ENCODE measurements at regions not wholly inside any gene's neighbourhood (a gene's known extent, or its start where the extent isn't known, plus 50 kb on each side); places are given as distances from the start of the nearest gene placed in this dataset.

GRCh38 chr16:79409978-79410377 lies 190.6 kb downstream of the MAF start:
- H3K27me3 ChIP-seq (ENCODE audit: control insufficient read depth in 3 of 3, insufficient read depth in 3 of 3, low read length in 2 of 3) = no peaks in the 10 kb centered on the region
- H3K9ac ChIP-seq (ENCODE audit: insufficient read depth in 1 of 2, low read length in 2 of 2) = no peak overlapping the region
- peaks cover 0 to 5% (median 0%) of the 10 kb centered on the region in 4 donors for H3K9me3 ChIP-seq (ENCODE audit: control insufficient read depth in 4 of 4, insufficient read depth in 3 of 4, low read length in 3 of 4)
- H3K36me3 ChIP-seq (ENCODE audit: control insufficient read depth in 4 of 4, insufficient read depth in 4 of 4, low read length in 4 of 4) = no peaks in the 10 kb centered on the region
- H3K4me3 ChIP-seq = no peak overlapping the region
- WGBS, 2 donors = 47 to 76% methylated on average over 9 of the region's 9 CpGs
- no peak for TF ChIP-seq CTCF (IDR thresholded peaks at IDR 0.05; ENCODE audit: control extremely low read depth, extremely low read depth)
- H3K4me1 ChIP-seq (ENCODE audit: control insufficient read depth in 5 of 5, insufficient read depth in 5 of 5, low read length in 5 of 5) = peaks cover 0 to 4% (median 3%) of the 10 kb centered on the region in 5 donors
- DNase-seq (no peak), ATAC-seq (ENCODE audit: insufficient read depth, low FRiP score) (no peak)
- no peak overlapping the region for H3K27ac ChIP-seq (ENCODE audit: low read depth in 1 of 2, low read length in 1 of 2)

GRCh38 chr16:79408355-79408754 lies 192.2 kb downstream of the MAF start:
- no peak for ATAC-seq (ENCODE audit: insufficient read depth, low FRiP score)
- peaks cover 0 to 4% (median 3%) of the 10 kb centered on the region in 5 donors for H3K4me1 ChIP-seq (ENCODE audit: control insufficient read depth in 5 of 5, insufficient read depth in 5 of 5, low read length in 5 of 5)
- no peaks in the 10 kb centered on the region for H3K36me3 ChIP-seq (ENCODE audit: control insufficient read depth in 4 of 4, insufficient read depth in 4 of 4, low read length in 4 of 4)
- no peak overlapping the region for H3K27ac ChIP-seq (ENCODE audit: low read depth in 1 of 2, low read length in 1 of 2)
- H3K9me3 ChIP-seq (ENCODE audit: control insufficient read depth in 4 of 4, insufficient read depth in 3 of 4, low read length in 3 of 4) = peaks cover 0 to 5% (median 0%) of the 10 kb centered on the region in 4 donors
- WGBS, 2 donors = 94 to 99% methylated on average over 6 of the region's 6 CpGs
- H3K4me3 ChIP-seq = no peak overlapping the region
- H3K9ac ChIP-seq (ENCODE audit: insufficient read depth in 1 of 2, low read length in 2 of 2) = no peak overlapping the region
- TF ChIP-seq CTCF (IDR thresholded peaks at IDR 0.05; ENCODE audit: control extremely low read depth, extremely low read depth) = no peak
- DNase-seq = no peak
- H3K27me3 ChIP-seq (ENCODE audit: control insufficient read depth in 3 of 3, insufficient read depth in 3 of 3, low read length in 2 of 3) = no peaks in the 10 kb centered on the region

DNA sequence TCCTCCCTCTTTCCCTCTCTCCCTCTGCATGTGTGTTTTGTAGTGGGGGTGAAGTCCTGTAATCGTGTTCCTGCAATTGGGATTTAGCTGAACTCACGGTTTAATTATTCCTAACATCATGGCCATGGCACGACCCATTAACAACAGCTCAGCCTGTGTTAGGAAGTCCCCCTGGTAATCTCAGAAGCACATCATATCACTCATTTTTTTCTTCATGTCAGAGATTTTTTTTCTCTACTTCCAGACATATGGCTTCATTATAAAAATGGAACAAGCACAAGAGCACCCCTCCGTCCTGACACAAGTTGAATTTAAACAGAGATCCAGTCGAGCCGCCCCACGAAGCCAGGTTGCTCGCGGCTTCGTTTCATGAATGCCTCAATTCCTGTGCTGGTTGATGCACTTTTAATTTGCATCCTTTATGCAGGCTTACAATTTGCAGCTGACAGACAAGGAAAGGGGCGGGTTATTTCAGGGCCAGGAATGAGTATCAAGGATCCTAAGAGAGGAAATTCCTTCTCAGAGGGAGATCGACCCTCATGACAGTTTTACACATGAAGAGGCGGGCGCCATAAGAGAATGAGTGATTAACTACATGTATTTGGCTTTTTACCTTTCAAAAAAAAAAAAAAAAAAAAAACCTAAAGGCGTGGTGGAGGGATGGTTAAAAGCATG lies 192.9 kb downstream of the MAF start:
- no peak for DNase-seq
- Histone ChIP-seq H3K27ac (ENCODE audit: low read depth in 1 of 2, low read length in 1 of 2) (no peak overlapping the region), H3K9me3 (ENCODE audit: control insufficient read depth in 4 of 4, insufficient read depth in 3 of 4, low read length in 3 of 4) (peaks cover 0 to 5% (median 0%) of the 10 kb centered on the region in 4 donors), H3K4me3 (no peak overlapping the region), H3K4me1 (ENCODE audit: control insufficient read depth in 5 of 5, insufficient read depth in 5 of 5, low read length in 5 of 5) (peaks cover 0 to 4% (median under 1%) of the 10 kb centered on the region in 5 donors), H3K27me3 (ENCODE audit: control insufficient read depth in 3 of 3, insufficient read depth in 3 of 3, low read length in 2 of 3) (no peaks in the 10 kb centered on the region), H3K36me3 (ENCODE audit: control insufficient read depth in 4 of 4, insufficient read depth in 4 of 4, low read length in 4 of 4) (no peaks in the 10 kb centered on the region), H3K9ac (ENCODE audit: insufficient read depth in 1 of 2, low read length in 2 of 2) (no peak overlapping the region)
- ATAC-seq (ENCODE audit: insufficient read depth, low FRiP score) = no peak
- TF ChIP-seq CTCF (IDR thresholded peaks at IDR 0.05; ENCODE audit: control extremely low read depth, extremely low read depth) = no peak
- WGBS, 2 donors = 88 to 93% methylated on average over 15 of the region's 15 CpGs

DNA sequence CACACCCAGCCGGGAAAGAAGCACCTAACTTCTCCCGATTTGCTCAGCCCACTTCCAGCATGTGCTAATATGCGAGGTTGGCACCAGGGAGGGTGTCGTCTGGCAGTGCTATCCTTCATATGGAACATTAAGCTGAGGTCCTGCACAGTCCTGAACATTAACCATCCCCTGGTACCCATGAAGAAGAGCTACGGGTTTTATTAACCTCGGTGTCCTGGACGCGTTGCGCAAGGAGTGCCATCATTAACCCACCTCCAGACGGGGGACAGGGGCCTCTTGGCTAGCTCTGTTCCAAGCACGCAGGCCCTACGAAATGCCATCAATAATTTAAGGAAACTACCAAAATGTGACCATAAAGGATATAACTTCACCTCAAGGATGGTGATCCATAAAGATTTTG lies 193.5 kb downstream of the MAF start:
- H3K9ac ChIP-seq (ENCODE audit: insufficient read depth in 1 of 2, low read length in 2 of 2) = no peak overlapping the region
- peaks cover 0 to 5% (median 0%) of the 10 kb centered on the region in 4 donors for H3K9me3 ChIP-seq (ENCODE audit: control insufficient read depth in 4 of 4, insufficient read depth in 3 of 4, low read length in 3 of 4)
- DNase-seq (no peak), ATAC-seq (ENCODE audit: insufficient read depth, low FRiP score) (no peak)
- H3K36me3 ChIP-seq (ENCODE audit: control insufficient read depth in 4 of 4, insufficient read depth in 4 of 4, low read length in 4 of 4) = no peaks in the 10 kb centered on the region
- H3K27me3 ChIP-seq (ENCODE audit: control insufficient read depth in 3 of 3, insufficient read depth in 3 of 3, low read length in 2 of 3) = no peaks in the 10 kb centered on the region
- 92 to 93% methylated on average over 12 of the region's 12 CpGs for WGBS, 2 donors
- H3K4me1 ChIP-seq (ENCODE audit: control insufficient read depth in 5 of 5, insufficient read depth in 5 of 5, low read length in 5 of 5) = peaks cover 0 to 4% (median 0%) of the 10 kb centered on the region in 5 donors
- no peak overlapping the region for H3K4me3 ChIP-seq
- no peak overlapping the region for H3K27ac ChIP-seq (ENCODE audit: low read depth in 1 of 2, low read length in 1 of 2)
- TF ChIP-seq CTCF (IDR thresholded peaks at IDR 0.05; ENCODE audit: control extremely low read depth, extremely low read depth) = no peak

Measured in lung (tissue), 11 donors.